DMS53 (cell line): ENCODE measurements at regions not wholly inside any gene's neighbourhood (a gene's known extent, or its start where the extent isn't known, plus 50 kb on each side); places are given as distances from the start of the nearest gene placed in this dataset.
A peak's percentile ranks its signal among the peaks of the same experiment; 100 is the strongest.
"Not testable (repeated sequence)": the region's sequence is repeated elsewhere in the genome, so short reads cannot be mapped to it uniquely, and the experiment has no call there.

ENCODE experiments used
- DNase-seq: peaks from one replicate; lab custom pipeline; 2025; lab: John Stamatoyannopoulos, UW

GRCh38 chr2:136281281-136282114 is 163.5 kb upstream of the CXCR4 start:
- no peak for DNase-seq

- DNase-seq = not testable (repeated sequence)
Observed at GRCh38 chr2:136266346-136266745, 148.4 kb upstream of the CXCR4 start.

- DNase-seq = no peak
Observed at GRCh38 chr2:136259551-136259950, 141.6 kb upstream of the CXCR4 start.

GRCh38 chr2:136257893-136258292 is 139.9 kb upstream of the CXCR4 start:
- no peak for DNase-seq

GRCh38 chr2:136255648-136256461 is 137.9 kb upstream of the CXCR4 start:
- DNase-seq = peak; percentile 58

GRCh38 chr2:136255127-136255526 is 137.2 kb upstream of the CXCR4 start:
- no peak for DNase-seq

GRCh38 chr2:136254681-136255080 is 136.7 kb upstream of the CXCR4 start:
- no peak for DNase-seq

GRCh38 chr2:136253288-136254004 is 135.5 kb upstream of the CXCR4 start:
- no peak for DNase-seq

GRCh38 chr2:136251885-136252585 is 134.1 kb upstream of the CXCR4 start:
- DNase-seq = no peak

- no peak for DNase-seq
Observed at GRCh38 chr2:136251197-136251884, 133.4 kb upstream of the CXCR4 start.

GRCh38 chr2:136250131-136250530 is 132.2 kb upstream of the CXCR4 start:
- no peak for DNase-seq

GRCh38 chr2:136248907-136249306 is 131.0 kb upstream of the CXCR4 start:
- no peak for DNase-seq

GRCh38 chr2:136248242-136248641 is 130.3 kb upstream of the CXCR4 start:
- DNase-seq = peak; percentile 79

GRCh38 chr2:136247204-136247950 is 129.4 kb upstream of the CXCR4 start:
- DNase-seq = peak; percentile 7

GRCh38 chr2:136246086-136246669 is 128.2 kb upstream of the CXCR4 start:
- peak; percentile 7 for DNase-seq

- no peak for DNase-seq
Observed at GRCh38 chr2:136245211-136245610, 127.3 kb upstream of the CXCR4 start.

- no peak for DNase-seq
Observed at GRCh38 chr2:136244536-136244885, 126.6 kb upstream of the CXCR4 start.

GRCh38 chr2:136243638-136244535 is 125.9 kb upstream of the CXCR4 start:
- DNase-seq = no peak

- no peak for DNase-seq
Observed at GRCh38 chr2:136242687-136243277, 124.8 kb upstream of the CXCR4 start.
